Inflammatory macrophage (primary cell): ENCODE measurements at regions not wholly inside any gene's neighbourhood (a gene's known extent, or its start where the extent isn't known, plus 50 kb on each side); places are given as distances from the start of the nearest gene placed in this dataset.

ENCODE experiments used
- DNase-seq, 2 donors: peaks; one replicate each; pipeline ENCODE4 v3.0.0-alpha.2; 2020 to 2022

GRCh38 chr18:56210520-56210919 is 427.9 kb downstream of the TXNL1 start:
- no peak for DNase-seq

- DNase-seq, result no peak
Observed at GRCh38 chr18:56207989-56208388, 430.4 kb downstream of the TXNL1 start.

DNA sequence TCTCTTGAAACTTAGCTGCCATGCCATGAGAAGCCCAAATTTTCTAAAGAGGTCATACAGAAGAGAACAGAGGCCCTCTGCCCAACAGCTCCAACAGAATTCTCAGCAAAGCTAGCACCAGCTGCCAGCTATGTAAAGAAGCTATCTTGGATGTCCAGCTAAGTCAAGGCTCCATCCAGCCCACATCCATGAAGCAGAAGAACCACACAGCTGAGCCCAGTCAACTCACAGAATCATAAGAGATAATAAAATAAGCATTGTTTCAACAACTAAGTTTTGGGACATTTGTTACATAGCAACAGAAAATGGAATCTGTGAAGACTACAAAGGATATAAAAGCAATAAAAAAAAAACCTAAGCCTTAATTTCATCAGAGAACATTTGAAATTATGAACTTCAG is 434.3 kb downstream of the TXNL1 start:
- DNase-seq, result no peak

DNA sequence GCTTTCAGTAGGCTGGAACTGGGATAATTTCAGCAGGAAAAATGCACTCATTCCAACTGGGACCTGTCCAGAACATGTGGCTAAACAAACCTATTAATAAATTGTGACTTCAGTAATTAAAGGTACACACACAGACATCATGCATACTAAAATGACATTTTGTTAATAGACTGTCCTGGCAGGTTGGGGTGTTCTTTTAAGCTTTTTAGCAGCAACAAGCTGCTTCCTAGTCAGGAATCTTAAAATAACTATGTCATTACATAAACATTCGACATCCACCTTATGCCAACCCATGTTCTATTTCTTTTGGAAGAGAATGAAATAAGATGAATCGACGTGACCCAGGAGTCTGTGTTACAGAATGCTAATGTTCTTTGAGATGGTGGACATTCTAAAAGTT is 435.7 kb downstream of the TXNL1 start:
- DNase-seq, result no peak

GRCh38 chr18:56200381-56200911 is 437.9 kb downstream of the TXNL1 start:
- no peak for DNase-seq

GRCh38 chr18:56199580-56200330 is 438.6 kb downstream of the TXNL1 start:
- no peak for DNase-seq

- peak in 1 of 2 donors; percentile 27 for DNase-seq
Observed at GRCh38 chr18:56197241-56197859, 441.0 kb downstream of the TXNL1 start.

- no peak for DNase-seq
Observed at GRCh38 chr18:56196495-56197225, 441.7 kb downstream of the TXNL1 start.

DNA sequence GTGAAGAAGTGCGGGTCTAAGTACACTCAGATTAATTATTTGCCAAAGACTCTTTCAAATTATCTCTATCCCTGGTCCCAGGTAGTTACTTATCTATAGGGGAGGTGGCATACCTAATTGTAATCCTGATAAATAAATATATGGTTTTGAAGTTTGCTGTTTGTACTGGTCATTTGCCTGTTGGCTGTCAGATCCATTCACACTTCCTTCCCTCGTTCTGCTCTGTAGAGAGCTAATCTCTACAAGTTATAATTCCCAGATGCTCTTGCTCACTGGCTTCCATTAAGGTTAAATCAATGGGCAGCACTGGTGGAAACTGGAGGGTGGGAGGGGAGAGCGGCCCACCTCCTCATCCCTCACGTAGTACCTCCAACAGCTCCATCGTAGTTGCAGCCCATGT is 447.1 kb downstream of the TXNL1 start:
- no peak for DNase-seq

GRCh38 chr18:56189615-56190014 is 448.8 kb downstream of the TXNL1 start:
- no peak for DNase-seq

GRCh38 chr18:56188529-56189275 is 449.7 kb downstream of the TXNL1 start:
- no peak for DNase-seq

DNA sequence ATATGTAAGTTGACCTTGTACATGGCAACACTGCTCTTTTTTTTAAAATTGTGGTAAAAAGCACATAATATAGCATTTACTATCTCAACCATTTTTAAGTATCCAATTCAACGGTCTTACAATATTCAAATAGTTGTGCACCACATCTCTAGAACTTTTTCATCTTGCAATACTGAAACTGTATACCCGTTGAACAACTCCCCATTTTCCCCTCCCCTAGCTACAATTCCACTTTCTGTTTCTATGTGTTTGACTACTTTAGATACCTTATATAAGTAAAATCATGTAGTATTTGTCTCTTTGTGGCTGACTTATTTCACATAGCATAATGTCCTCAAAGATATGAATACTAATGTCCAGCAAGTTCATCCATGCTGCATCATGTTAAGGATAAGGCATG is 452.1 kb downstream of the TXNL1 start:
- no peak for DNase-seq

GRCh38 chr18:56185126-56185525 is 453.3 kb downstream of the TXNL1 start:
- no peak for DNase-seq

- no peak for DNase-seq
Observed at GRCh38 chr18:56176751-56177150, 461.6 kb downstream of the TXNL1 start.

- DNase-seq, result no peak
Observed at GRCh38 chr18:56175330-56176001, 462.9 kb downstream of the TXNL1 start.

DNA sequence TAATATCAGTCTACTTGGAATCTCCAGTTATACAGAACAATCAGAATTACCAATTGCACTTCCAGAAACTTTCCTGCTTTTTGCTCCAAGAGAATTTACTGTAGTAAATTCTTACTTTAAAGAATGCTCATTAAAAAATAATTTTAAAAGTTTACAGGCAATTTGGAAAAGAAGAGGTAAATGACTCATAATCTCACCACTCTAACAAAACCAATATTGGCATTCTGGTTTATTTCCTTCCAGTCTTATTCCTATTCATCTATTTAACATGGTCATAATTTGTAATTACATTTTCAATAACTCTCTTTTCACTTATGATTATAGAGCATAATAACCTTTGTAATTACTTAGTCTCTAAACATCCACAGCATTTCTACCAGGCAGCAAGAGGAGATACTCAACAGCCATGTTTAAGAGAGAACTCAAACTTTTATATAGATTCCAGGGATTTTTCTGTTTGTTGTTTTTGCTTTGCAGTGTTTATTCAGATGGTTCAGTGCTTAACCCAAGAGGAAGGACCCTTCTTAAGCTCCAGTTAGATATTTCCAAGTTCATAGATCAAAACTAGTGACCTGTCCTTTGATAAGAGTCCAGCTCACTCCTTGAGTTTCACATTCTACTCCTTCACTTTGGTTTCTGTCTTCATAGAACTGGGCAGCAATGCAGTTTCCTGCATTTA is 464.7 kb downstream of the TXNL1 start:
- no peak for DNase-seq

GRCh38 chr18:56172527-56172926 is 465.9 kb downstream of the TXNL1 start:
- DNase-seq, result no peak

GRCh38 chr18:56171848-56172247 is 466.5 kb downstream of the TXNL1 start:
- no peak for DNase-seq

GRCh38 chr18:56168049-56168781 is 470.2 kb downstream of the TXNL1 start:
- DNase-seq, result no peak

- no peak for DNase-seq
Observed at GRCh38 chr18:56167366-56167765, 471.0 kb downstream of the TXNL1 start.

- DNase-seq, result no peak
Observed at GRCh38 chr18:56166914-56167313, 471.5 kb downstream of the TXNL1 start.
